Medulla oblongata (tissue), 1 donor: ENCODE measurements at regions not wholly inside any gene's neighbourhood (a gene's known extent, or its start where the extent isn't known, plus 50 kb on each side); places are given as distances from the start of the nearest gene placed in this dataset.

ENCODE experiments used
- DNase-seq: peaks from one replicate; pipeline ENCODE4 v3.0.0-alpha.2; 2015; ENCODE audit errors: extremely low spot score

DNA sequence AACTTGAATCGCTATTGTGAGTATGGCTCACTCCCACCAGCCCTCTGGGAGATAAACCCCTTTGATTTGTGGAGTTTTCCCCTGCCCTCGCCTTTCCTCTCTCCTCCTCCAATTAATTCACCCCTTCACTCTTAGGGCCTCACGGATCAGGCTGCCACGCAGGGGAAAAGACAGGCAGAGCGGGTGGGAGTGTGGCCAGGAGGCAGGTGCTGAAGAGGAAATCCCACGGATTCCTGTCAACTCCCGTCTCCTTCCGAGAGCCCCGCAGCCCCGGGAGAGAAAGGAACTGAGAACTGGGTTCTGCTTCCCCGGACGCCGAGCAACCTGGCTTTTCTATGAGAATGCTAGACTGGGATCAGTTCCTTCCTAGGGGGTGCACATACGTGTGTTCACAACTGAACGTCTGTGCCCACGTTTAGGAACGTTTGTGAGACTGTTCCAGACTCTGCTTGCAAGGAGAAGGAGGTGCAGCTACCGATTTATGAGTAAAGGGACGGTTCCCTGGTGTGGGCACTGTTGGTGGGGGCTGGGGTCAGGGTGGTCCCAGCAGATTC lies 314.5 kb upstream of the TLE4 start:
- DNase-seq = peak; percentile 5

DNA sequence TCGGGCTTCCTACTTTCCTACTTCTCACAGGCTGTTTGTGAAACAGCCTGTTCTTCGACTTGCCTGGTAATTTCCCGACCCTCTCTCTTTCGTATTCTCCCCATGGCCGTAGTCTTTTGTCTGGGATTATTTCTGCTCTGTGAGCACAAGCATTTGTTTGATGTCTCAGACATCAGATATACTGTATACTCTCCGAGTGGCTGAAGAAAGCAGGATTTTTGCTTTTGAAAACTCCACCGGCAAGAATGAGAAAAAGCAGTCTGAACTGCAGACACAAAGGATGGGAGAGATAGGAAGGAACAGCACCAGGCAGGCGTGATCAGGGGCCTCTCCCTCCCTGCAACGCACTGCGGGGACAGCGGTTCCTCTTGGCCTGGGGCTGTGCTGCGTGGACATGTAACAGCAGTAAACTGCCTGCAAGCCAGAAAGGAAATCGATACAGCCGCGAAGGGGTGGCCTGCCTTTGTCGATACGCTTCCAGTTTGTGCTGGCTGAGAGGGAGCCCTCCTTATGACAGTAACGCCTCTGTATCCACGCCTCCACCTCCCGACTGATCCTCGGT lies 313.9 kb upstream of the TLE4 start:
- no peak for DNase-seq

DNA sequence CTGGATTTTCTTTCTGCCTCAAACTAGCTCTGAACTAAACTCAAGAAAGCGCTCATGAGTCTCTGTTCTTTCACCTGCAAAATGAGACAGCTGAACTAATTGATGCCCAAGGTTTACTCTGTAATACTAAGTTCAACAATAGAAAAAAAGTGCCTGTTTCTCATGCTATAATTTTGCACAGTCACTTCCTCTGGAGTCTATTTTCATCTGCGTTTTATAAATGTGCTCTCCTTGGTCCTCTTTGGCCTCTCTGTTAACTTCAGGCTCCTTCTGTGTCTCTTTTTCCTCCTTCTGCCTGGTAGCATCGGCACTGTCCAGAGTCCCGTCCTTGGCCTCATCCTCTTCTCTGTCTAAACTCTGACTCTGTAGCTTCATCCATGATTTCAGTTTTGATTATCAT lies 311.9 kb upstream of the TLE4 start:
- no peak for DNase-seq

DNA sequence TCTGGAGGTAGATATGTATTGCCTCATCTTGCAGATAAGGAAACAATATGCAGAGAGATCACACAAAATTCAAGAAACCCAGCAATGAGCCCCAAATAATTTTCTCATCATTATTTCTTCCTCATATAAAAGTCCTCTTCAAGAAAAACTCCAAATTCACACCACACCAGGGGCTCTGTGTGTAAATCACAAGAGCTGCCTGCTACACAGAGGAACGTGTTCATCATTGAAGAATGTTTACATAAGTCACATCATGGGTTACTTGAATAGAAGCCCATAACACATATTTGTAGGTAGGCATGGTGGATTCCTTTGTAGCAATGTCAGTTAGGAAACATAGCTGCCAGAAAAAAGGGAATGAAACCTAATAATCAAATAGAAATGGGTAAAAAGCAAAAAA lies 308.1 kb upstream of the TLE4 start:
- no peak for DNase-seq

DNA sequence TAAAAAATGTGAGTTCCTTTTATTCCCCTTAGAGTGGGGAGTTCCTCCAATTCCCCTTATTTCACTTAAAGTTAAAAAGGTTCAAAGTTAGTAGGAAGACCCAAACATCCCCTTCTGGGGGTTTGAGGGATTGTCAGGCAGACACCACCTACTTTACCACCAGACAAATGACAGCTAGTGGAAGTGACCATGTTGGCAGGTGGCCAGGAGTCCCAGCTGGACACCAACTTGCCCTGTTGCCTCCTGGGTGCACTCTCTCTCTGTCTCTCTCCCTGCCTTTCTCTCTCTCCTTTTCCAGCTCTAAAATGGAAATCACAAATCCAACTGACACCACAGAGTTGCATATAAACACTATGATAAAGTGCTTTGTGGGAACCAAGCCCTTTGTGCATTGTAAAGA lies 307.7 kb upstream of the TLE4 start:
- DNase-seq = peak; percentile 9

DNA sequence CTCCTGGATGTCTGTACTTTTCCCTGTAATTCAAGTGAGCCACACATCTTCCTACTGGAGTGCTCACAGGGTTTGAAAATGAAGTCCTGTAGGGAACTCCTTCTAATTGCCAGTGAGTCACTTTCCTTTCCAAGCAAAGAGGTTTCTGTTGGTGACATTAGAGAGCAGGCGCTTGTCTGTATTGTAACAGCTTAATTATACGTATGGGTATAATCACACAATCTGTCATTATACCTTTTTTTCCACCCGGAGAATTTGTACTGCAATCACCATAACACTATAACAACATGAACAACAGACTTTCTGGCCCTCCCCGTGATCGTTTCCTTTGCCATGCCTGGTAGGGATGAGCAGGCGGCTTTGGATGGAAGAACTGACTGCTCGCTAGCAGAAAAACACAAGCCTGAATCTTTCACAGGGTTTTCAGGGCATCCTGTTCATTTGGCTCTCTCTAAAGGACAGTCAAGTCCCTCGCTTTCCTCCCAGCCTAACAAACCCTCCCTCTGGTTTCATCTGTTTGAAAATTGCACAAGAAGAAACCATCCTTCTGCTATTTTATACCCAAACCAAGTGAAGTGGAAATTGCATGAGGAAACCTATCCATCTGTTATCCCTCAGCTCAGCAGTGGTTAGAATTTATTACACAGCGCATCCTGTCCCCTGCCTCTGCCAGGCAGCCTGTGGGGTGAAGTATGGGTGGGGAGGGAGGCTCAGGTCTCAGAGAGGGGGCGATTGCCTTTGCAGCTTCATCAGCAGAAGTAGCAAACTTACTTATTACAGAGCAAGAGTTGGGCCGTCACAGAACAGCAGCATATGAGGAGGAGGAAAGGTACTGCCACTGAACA lies 307.0 kb upstream of the TLE4 start:
- DNase-seq = no peak

DNA sequence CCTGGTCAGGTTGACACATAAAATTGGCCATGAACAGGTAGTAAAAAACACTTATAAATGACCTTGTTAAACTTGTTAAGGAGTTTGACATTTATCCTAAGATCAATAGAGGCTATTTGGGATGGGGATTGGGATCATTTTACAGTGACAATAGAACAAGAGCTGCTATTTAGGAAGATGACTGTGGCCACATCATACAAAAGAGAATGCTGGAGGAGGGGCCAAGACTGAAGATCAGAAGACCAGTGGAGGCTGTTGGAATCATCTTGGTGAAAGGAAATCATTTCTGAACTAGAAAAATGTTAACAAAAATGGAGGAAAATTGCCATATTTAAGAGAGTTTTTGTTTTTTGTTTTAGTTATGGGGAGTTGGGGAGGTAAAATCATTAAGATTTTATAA lies 304.8 kb upstream of the TLE4 start:
- DNase-seq = no peak

DNA sequence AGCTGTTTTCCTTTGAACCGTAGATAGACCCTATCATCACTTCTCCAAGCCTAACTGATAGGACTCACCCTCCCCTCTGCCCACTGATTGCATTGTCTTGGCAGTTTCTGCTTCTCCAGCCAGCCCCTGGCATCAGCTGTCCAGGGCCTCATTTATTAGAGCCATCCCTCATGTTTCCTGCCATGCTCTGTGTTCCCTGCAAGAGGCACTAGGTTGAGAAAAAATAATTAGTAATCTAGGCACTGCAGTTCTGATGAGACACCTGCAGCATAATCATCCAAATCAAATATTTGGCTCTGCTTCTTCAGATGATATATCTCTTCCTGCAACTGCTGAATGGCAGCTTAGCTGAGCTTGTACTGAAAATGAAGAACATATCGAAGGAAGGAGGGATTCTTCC lies 303.0 kb upstream of the TLE4 start:
- DNase-seq = no peak

DNA sequence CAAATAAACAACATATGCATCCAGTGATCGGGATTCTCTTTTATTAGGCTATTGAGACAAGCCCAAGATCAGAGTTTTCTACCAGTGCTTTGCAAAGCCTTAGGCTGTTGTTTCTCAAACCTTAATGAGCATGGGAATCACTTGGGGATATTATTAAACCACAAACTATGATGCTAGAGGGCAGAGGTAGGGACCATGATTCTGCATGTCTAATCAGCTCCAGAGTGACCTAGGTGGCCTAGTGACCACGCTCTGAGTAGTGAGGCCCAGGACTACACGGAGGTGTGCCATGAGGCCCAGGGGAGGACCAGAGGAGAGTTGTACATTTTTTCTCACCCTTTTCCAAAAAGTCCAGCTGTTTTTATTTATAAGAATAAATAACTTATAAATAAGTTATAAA lies 298.5 kb upstream of the TLE4 start:
- no peak for DNase-seq

DNA sequence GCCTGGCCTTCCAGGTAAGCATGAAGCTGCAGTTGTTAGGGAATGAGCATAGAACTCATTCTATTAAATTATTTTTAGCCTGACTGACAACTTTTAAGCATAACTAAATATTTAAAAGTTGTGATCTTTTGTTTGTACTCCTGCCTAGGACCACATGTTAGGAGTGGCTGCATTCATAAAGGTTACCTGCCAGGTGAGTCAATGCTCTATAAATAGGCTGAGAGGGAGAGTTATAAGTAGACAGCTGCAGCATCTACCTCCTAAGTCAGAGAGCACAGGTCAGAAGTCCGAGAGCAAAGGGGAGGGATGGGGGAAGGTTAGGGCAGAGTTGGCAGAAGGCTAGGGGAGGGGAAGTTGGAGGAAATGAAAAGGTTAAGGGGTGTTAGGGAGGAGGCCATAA lies 292.4 kb upstream of the TLE4 start:
- no peak for DNase-seq

DNA sequence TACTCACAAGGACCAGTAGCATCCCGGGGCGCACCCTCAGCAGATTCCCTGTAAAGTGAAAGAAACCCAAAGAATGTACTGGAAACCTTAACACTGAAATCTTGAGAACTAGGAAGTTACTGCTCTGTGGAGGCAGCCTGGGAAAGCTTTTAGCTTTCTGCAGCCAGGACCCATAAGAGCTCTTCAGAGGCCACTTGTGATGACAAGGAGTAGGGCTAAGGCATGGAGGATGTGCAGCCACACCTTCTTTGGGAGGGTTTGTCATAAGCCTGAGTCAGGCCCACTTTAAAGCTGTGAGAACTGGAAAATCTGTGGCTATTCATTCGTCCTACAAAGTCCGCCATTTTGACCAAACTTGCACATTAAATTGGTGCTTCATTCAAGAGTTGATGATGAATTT lies 291.1 kb upstream of the TLE4 start:
- DNase-seq = no peak

DNA sequence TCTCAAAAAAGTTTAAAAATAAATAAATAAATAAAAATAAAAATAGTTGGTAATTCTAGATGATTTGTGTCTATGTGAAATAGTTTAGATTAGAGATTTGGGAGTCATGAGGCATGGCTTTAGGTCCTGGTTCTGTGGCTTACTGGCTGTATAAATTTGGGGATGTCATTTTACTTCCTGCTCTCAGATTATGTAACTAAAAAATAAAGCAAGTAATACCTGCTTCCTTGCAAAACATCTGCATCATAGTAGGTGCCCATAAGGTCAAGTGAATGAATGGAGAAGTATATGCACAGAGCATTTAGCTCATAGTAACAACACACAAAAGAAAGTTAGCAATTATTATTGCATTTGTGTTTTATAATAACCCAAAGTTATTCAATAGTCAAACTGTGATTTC lies 287.7 kb upstream of the TLE4 start:
- no peak for DNase-seq

DNA sequence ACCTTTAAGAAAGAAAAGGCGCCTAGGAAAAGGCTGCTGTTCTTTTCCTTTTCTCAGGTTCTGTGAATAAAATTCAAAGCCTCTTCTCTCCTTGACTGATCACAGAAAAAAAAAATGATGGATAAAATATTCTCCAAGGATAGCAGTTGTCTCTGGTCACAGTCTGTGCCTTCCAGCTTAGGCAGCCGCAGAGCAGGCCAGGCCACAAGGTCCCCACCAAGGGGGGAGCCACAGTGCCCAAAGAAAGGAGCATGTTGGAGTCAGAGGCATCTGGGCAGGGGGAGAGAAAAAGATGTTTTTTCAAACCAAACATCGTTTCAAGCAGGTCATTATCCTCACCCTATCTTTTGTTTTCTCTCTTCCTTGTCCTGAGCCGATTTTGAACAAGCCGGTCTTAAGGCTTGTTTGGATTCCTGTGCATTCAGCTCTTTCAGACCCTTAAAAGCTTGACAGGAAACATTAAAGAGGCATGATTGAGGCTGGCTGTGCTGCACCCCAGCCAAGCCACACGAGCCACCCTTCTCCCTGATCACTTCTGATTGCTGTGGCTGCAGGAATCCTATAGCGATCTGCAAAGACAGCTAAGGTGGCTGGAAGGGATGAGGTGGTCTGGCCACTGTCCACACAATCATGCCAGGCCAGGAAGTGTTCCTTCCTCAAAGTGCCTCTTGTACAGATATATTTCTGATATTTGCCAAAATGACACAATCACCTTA lies 284.6 kb upstream of the TLE4 start:
- no peak for DNase-seq

DNA sequence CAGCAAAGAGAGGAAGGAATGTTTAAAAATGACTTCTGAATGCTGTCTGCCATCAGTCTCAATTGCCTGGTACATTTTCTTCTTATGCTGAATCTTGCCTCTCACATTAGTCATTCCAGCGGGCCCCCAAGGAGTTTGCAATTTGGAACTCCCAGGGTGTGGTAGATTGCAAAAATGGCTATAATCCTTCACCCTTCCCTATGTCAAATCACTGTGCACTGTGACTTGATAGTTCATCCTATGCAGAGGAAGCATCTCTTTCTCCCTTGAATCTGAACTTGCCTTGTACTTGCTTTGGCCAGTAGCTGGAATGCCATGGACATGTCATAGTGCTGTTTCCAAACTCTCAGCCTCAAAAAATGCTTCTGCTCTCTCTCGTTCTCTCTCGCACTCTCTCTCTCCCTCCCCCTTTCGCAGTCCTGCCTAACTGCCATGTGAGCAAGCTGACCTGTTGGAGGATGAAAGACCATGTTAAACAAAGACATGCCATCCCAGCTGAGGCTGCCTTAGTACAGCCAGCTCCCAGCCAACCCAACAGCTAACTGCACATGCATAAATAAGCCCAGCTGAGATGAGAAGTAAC lies 284.0 kb upstream of the TLE4 start:
- DNase-seq = no peak

DNA sequence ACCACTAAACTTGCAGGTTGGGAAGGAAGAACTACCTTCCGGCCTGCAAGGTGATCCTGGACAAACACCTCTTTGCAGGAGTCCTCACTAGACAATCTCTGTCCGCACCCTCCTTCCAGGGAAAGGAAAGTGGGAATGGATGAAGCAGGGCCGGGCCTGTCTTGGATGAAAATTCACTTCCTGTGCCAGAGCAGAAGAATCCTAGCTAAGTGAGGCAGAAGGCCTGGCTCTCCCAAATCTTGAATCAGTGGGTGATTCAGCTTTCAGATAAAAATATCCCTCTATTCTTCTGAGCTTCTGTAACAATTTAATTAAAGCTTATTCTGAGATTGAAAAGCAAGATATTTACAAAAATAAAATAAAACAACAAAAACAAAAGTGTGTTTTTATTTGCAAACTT lies 281.9 kb upstream of the TLE4 start:
- no peak for DNase-seq

DNA sequence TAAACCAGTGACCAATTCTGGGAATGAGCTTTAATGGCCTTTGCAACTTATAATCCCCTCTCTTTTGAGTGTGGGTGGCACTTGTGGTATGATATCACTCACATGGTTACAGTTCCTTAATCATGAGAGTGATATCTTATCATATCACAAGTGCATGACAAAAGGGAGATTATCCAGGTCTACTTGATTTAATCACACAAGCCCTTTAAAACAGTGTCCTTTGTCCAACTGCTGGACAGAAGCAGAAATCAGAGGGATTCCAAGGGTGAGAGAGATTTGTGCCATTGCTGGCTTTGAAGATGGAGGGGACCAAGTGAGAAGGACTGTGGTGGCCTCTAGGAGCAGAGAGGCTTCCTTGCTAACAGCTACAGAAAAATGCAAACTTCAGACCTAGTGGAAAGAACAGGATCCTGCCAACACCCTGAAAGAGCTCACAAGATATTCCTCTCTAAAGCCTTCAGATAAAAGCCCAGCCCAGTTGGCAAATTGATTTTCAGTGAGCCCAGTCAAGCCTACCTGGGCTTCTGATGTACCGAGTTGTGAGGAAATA lies 279.0 kb upstream of the TLE4 start:
- no peak for DNase-seq

DNA sequence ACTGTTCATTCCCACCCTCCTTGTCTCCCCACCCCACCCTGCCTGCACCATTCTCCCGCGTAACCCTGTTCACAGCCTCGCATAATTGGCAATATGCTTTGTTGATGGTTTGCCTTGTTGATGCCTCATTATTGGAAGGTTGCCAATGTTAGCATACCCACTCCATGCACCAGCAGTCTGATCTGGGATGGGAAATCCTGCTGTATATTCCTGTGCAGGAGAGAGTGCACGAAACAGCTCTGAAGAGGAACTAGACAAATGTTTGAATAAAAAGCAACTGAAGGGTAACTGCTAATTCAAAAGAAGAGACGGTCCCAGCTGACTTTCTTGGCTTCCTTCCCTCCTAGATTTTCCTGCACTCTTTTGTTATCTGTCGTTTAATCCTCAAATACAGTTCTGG lies 271.7 kb upstream of the TLE4 start:
- no peak for DNase-seq

DNA sequence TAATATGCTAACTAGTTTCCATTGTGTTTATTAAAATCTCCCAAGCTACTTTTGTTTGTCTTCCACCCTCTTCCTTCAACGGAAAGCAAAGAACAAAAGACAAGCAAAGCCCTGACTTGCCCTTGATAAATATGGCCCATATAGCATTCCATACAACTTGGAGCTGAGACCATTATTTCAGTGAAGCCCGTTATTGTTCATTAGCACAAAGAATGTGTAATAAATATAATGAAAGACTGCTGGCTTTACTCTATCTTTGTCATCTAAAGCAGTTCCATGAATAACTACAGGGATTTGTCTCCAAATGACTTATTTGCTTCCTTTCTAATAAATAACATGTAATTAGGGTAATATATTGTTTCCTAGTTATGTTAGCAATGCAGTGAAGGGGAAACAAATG lies 270.7 kb upstream of the TLE4 start:
- DNase-seq = no peak

DNA sequence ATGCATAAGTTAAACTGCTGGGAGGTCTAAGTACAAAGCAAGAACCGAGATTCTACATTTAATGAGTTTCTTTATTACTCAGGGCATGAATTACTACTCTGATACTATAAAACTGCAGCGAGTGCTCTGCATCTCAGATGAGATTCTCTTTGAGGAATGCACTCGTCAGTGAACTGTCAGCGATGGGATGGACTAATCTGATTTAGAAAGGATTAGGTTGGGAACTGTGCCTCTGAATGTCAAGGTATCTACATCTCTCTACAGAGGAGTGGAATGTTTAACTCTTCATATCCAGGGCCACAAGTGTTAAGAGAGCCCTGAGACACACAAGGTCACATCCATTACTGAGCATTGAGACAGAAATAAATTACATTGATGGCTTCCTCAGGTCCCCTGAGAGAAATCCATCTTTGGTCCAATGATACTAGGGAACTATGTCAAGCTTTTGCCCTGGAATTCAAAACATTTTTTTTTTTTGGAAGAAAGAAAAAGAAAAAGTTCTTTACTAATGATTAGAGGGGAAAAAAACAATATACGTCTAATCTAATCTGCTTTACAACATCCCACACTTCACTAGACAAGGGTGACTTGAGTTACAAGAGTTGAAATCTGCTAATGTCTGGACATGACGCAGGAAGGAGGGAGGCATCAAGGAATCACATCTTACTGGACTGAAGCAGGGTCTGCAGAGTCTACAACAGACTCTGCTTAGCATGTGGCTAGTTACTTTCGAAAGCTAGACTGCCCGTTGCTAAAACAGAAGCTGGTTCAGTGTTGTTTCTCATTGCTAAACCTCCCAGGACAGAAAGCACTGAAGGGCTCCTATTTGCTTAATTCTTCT lies 270.0 kb upstream of the TLE4 start:
- DNase-seq = no peak

DNA sequence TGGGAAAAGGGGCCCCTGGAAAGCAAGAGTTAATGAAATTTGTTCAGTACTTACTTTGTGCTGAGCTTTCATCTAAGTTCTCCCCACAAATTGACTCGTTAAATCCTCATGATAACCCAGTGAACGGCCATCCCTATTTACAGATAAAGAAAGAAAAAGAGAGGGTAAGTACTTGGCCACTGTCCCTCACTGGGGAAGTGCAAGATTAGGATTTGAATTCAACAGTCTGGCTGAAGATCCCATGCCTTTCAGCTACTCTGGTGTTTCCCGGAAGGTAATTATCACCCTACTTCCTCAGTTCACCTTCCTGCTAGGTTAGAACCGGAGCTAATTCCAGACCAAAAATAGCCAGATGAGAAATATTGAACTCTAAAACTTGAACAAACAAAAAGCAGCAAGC lies 269.2 kb upstream of the TLE4 start:
- no peak for DNase-seq

DNA sequence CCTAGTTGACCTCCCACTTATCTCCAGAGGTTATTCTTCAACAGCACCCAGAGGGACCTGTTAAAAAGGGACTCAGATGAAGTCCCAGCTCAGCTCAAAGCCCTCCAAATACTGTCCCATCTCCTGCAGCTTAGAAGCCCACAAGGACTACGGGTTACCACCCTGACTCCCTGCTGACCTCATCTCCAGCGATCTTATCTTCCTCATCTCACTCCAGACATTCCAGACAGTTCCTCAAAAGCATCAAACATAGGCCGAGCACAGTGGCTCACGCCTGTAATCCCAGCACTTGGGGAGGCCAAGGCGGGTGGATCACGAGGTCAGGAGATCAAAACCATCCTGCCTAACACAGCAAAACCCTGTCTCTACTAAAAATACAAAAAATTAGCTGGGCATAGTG lies 263.8 kb upstream of the TLE4 start:
- no peak for DNase-seq
